ENCODE measurements at regions not wholly inside any gene's neighbourhood (a gene's known extent, or its start where the extent isn't known, plus 50 kb on each side); places are given as distances from the start of the nearest gene placed in this dataset.

DNA sequence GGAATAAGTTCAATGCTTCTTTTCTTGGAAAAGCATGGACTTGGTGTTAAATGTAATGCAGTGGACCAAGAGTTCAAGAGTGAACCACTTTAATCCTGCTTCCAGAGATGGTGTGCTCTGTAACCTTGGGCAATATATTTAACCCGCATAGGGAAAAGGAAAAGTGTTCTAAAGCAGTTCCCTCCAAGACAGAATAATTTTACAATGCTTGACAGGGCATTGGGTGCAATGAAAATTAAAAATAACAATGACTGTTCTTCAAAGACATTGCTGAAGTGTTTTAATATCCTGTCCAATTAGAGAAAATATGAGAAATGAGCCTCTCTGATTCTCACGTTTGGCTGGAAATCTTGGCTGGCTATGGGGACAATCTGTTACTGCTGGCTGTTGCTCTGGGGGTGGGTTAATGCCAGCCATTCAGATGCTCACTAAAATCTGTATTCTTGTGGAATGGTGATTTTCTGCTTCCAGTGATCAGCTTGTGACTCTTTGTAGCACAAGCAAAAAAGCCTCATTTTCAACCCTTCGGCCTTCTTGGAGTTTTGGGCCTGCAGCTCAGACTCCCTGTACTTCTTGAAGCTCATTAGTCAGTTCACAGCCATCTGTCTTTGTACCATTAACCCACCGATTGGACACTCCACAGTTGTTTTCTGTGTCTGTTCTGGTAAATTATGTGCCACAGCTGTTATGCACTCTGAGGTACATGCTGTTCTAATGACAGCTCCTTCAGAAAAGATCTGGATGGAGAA lies 310.6 kb downstream of the LMO7 start:
- Histone ChIP-seq H3K27me3 (no peaks in the 10 kb centered on the region), H3K27ac (no peak overlapping the region)

DNA sequence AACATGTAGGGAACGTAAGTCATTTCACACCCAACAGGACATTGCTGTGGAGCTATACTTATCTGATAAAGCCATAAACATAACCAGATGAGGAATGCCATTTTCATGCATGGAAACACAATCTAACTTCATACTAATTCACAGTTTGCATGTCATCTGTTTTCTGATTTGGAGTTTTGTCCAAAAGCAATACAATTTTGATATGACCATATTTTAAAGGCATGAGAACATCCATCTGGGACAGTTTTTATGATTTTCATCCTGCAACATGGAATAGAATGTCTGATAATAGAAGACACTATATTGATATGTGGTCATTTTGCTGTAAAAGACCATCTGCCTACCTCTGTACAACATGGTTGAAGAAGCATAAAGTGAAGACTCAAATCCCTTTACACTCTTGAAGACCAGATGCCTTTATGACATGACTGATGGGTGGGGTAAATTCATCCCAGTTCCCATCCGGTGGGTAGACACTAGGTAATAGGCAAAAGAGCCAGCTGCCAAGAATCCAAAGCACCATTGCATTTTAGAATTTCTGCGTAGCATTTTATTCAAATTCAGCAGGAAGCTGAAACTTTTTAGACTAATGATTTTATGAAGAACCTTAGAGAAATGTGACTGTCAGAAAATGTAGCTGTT lies 309.8 kb downstream of the LMO7 start:
- Histone ChIP-seq H3K4me1 (no peaks in the 10 kb centered on the region), H3K27me3 (no peaks in the 10 kb centered on the region), H3K27ac (no peak overlapping the region), H3K4me3 (no peak overlapping the region), H3K36me3 (no peaks in the 10 kb centered on the region), H3K9me3 (no peaks in the 10 kb centered on the region)
- TF ChIP-seq CTCF (IDR thresholded peaks at IDR 0.05) (no peak), POLR2A (IDR thresholded peaks at IDR 0.05) (no peak)
- intact Hi-C loops (cut with DNase I; ENCODE audit: low total_unique reads) = no loop called here
- no peak for DNase-seq

More for the DNA sequence above, 310.6 kb downstream of the LMO7 start:
- DNase-seq = no peak
- Histone ChIP-seq H3K4me1 (no peaks in the 10 kb centered on the region), H3K9me3 (no peaks in the 10 kb centered on the region), H3K4me3 (no peak overlapping the region), H3K36me3 (no peaks in the 10 kb centered on the region)
- TF ChIP-seq CTCF (IDR thresholded peaks at IDR 0.05) (no peak), POLR2A (IDR thresholded peaks at IDR 0.05) (no peak)
- intact Hi-C loops (cut with DNase I; ENCODE audit: low total_unique reads) = no loop called here

- Histone ChIP-seq H3K9me3 (no peaks in the 10 kb centered on the region), H3K4me3 (no peak overlapping the region), H3K27ac (no peak overlapping the region), H3K4me1 (no peaks in the 10 kb centered on the region), H3K36me3 (no peaks in the 10 kb centered on the region), H3K27me3 (no peaks in the 10 kb centered on the region)
- DNase-seq = no peak
- intact Hi-C loops (cut with DNase I; ENCODE audit: low total_unique reads) = no loop called here
- TF ChIP-seq CTCF (IDR thresholded peaks at IDR 0.05) (no peak), POLR2A (IDR thresholded peaks at IDR 0.05) (no peak)
These were observed 302.9 kb downstream of the LMO7 start for GRCh38 chr13:75938811-75939560.

DNA sequence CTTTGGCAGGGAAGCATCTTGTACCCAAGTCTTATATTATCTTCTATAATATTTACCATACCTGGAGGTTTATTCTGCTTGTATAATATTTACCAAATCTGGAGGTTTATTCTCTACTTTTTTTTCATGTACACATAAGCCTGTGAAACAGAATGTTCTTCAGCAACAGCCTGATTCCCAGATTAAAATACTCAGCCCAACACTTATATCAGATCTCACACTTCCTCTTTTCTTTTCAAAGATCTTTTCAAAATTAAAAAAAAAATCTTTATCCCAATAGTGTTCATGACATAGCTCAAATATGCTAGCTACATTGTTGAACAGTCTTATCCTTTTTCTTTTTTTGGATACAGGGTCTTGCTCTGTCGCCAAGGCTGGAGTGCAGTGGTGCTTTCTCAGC lies 300.7 kb downstream of the LMO7 start:
- Histone ChIP-seq H3K4me1 (no peaks in the 10 kb centered on the region), H3K27me3 (no peaks in the 10 kb centered on the region), H3K4me3 (no peak overlapping the region), H3K27ac (no peak overlapping the region), H3K36me3 (no peaks in the 10 kb centered on the region), H3K9me3 (no peaks in the 10 kb centered on the region)
- TF ChIP-seq POLR2A (IDR thresholded peaks at IDR 0.05) = no peak
- TF ChIP-seq CTCF (IDR thresholded peaks at IDR 0.05) = no peak
- no peak for DNase-seq
- intact Hi-C loops (cut with DNase I; ENCODE audit: low total_unique reads) = no loop called here

DNA sequence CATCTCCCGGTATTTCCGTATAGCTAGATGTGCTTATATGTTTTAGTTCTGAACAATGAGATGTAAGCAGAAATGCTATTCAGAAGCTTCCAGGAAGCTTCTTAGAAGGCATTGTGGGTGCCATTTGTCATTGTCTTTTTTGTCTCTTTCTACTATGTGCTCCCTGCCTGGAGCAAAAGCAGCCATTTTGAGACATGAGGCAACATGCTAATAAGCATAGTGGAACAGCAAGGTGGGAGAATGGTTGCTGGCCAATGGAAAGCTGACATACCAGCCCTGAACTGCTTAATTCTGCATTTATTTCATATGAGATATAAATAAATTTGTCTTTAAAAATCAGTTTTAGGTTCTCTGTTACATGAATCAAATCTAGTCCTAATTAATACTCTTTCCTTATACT lies 299.7 kb downstream of the LMO7 start:
- Histone ChIP-seq H3K27ac (no peak overlapping the region), H3K9me3 (no peaks in the 10 kb centered on the region), H3K27me3 (no peaks in the 10 kb centered on the region), H3K4me3 (no peak overlapping the region), H3K4me1 (no peaks in the 10 kb centered on the region), H3K36me3 (no peaks in the 10 kb centered on the region)
- no peak for TF ChIP-seq CTCF (IDR thresholded peaks at IDR 0.05)
- no peak for DNase-seq
- intact Hi-C loops (cut with DNase I; ENCODE audit: low total_unique reads) = no loop called here
